Brain microvascular endothelial cell (primary cell): ENCODE measurements at regions not wholly inside any gene's neighbourhood (a gene's known extent, or its start where the extent isn't known, plus 50 kb on each side); places are given as distances from the start of the nearest gene placed in this dataset.

Experiments used
- DNase-seq: peaks from one replicate; pipeline ENCODE4 v3.0.0-alpha.2; 2020
- H3K27ac ChIP-seq: fragments of 250-450 bp; sonication (Bioruptor Pico); 2 replicates; pipeline ENCODE4 v1.5.1; 2020; ENCODE audit warnings: mild to moderate bottlenecking, moderate library complexity
- H3K27me3 ChIP-seq: fragments of 250-450 bp; sonication (Bioruptor Pico); replicated peaks from 2 replicates; pipeline ENCODE4 v1.5.1; 2020; ENCODE audit warnings: mild to moderate bottlenecking
- H3K36me3 ChIP-seq: fragments of 250-450 bp; sonication (Bioruptor Pico); replicated peaks from 2 replicates; pipeline ENCODE4 v1.5.1; 2020; ENCODE audit warnings: mild to moderate bottlenecking
- H3K4me3 ChIP-seq: 2 replicates; pipeline ENCODE4 v1.5.1; 2011; ENCODE audit warnings: low read depth, mild to moderate bottlenecking, control low read depth, low read length, moderate library complexity
- CTCF ChIP-seq: IDR thresholded peaks from 2 replicates; pipeline ENCODE4 v1.5.1; 2011; ENCODE audit warnings: low read depth, mild to moderate bottlenecking, moderate library complexity, low read length, control low read depth, inconsistent platforms; ENCODE audit errors: missing control alignments
- in situ Hi-C: cut with HindIII; loops from 2 replicates; pipeline ENCODE4 v1.10.0; 2017; ENCODE audit warnings: low sequenced_read_pairs, low pct_ligation_motif_present

GRCh38 chr14:82379291-82379690, 845.6 kb upstream of the SEL1L start:
- Histone ChIP-seq H3K4me3 (no peak overlapping the region), H3K36me3 (no peaks in the 10 kb centered on the region), H3K27me3 (no peaks in the 10 kb centered on the region), H3K27ac (no peak overlapping the region)
- no peak for DNase-seq
- no peak for TF ChIP-seq CTCF
- in situ Hi-C loops = no loop called here

- Histone ChIP-seq H3K27me3 (no peaks in the 10 kb centered on the region), H3K36me3 (no peaks in the 10 kb centered on the region), H3K27ac (no peak overlapping the region), H3K4me3 (no peak overlapping the region)
- DNase-seq = no peak
- no peak for TF ChIP-seq CTCF
- in situ Hi-C loops = no loop called here
Measured at GRCh38 chr14:82385048-82385447, 851.4 kb upstream of the SEL1L start.

- TF ChIP-seq CTCF = no peak
- in situ Hi-C loops = no loop called here
- H3K36me3 ChIP-seq = no peaks in the 10 kb centered on the region
Measured at GRCh38 chr14:82387699-82388098, 854.0 kb upstream of the SEL1L start.

GRCh38 chr14:82388488-82388887, 854.8 kb upstream of the SEL1L start:
- Histone ChIP-seq H3K4me3 (no peak overlapping the region), H3K27me3 (no peaks in the 10 kb centered on the region), H3K27ac (no peak overlapping the region), H3K36me3 (no peaks in the 10 kb centered on the region)
- DNase-seq = no peak
- no peak for TF ChIP-seq CTCF
- in situ Hi-C loops = no loop called here

More at GRCh38 chr14:82387699-82388098, 854.0 kb upstream of the SEL1L start:
- no peak overlapping the region for H3K27ac ChIP-seq
- H3K4me3 ChIP-seq = no peak overlapping the region
- no peaks in the 10 kb centered on the region for H3K27me3 ChIP-seq
- no peak for DNase-seq

- in situ Hi-C loops = no loop called here
- H3K36me3 ChIP-seq = no peaks in the 10 kb centered on the region
- no peaks in the 10 kb centered on the region for H3K27me3 ChIP-seq
- H3K27ac ChIP-seq = no peak overlapping the region
- TF ChIP-seq CTCF = no peak
- no peak overlapping the region for H3K4me3 ChIP-seq
- DNase-seq = no peak
Measured at GRCh38 chr14:82390586-82390985, 856.9 kb upstream of the SEL1L start.

GRCh38 chr14:82394916-82395315, 861.3 kb upstream of the SEL1L start:
- no peak overlapping the region for H3K27ac ChIP-seq
- no peak for DNase-seq
- H3K36me3 ChIP-seq = no peaks in the 10 kb centered on the region
- no peak overlapping the region for H3K4me3 ChIP-seq
- in situ Hi-C loops = no loop called here
- no peaks in the 10 kb centered on the region for H3K27me3 ChIP-seq
- TF ChIP-seq CTCF = no peak
